ENCODE measurements at regions not wholly inside any gene's neighbourhood (a gene's known extent, or its start where the extent isn't known, plus 50 kb on each side); places are given as distances from the start of the nearest gene placed in this dataset.

DNA sequence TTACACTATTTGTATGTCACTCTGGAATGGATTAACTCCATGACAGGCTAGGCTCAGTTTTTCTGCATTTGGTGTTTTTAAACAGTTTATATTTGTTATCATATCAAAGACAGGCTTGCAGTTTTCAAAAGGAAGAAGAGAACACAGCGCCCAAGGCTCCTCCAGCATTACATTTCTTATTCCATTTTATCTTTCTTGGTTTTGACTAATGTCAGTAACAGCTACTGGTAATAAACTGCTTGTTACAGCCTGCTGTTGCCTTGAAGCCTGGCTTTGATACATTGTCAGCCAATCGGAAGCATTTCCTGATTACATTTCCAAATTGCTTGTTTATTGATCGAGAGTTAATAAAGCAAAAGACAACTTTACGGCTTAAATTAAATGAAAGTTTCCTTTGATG lies 166.0 kb upstream of the MDFIC start:
- no peak for DNase-seq (ENCODE audit: low read depth in 2 of 2)

GRCh38 chr7:114758661-114759227 lies 163.2 kb upstream of the MDFIC start:
- no peak for DNase-seq (ENCODE audit: low read depth in 2 of 2)

DNA sequence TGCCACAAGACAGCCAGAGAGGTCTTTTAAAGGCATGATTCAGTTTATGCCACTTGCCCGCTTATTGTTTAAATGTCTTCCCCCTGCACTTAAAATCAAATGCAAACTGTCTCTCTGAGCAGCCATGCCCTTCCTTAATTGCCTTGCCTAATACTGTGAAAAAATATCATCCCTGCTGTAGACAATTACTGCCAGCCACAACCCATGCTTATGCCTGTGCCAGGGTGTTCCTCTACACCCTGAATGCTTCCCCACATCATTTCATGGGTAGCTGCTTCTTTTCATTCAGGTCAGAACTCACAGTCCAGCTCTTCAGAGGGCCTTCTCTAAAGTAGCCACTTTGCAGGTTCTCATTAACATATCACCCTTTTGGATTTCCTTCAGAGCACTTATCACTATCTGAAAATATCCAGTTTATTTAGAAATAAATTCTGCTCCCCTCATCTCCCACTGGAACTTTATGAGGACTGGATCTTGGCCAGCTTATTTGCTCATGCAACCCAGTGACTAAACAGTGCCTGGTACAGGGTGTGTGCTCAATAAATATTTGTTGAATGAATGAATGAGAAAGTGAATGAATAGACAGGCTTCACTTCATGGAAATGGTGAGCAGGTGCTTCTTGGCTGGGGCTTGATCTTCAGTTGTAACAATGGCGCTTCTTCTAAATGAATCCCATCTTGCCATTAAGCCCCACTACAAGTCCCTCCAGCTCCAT lies 162.4 kb upstream of the MDFIC start:
- no peak for DNase-seq (ENCODE audit: low read depth in 2 of 2)

DNA sequence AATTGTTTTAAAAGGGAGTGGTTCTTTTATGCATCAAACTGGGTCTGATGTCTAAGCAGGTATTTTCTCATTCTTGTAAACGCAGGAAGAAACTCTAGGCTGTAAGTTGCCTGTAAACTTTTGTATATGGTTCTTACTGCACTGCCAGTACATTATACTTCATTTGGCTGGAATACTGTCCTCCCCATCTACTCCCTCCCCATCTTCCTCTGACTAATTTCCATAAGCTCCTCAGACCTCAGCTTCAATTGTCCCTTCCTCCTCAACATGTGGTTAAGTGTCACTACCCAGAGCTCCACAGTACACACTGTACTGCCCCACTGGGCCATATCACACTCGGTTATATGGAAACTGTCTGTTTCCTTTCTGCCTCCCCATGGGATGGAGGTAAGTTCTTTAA lies 161.4 kb upstream of the MDFIC start:
- no peak for DNase-seq (ENCODE audit: low read depth in 2 of 2)

DNA sequence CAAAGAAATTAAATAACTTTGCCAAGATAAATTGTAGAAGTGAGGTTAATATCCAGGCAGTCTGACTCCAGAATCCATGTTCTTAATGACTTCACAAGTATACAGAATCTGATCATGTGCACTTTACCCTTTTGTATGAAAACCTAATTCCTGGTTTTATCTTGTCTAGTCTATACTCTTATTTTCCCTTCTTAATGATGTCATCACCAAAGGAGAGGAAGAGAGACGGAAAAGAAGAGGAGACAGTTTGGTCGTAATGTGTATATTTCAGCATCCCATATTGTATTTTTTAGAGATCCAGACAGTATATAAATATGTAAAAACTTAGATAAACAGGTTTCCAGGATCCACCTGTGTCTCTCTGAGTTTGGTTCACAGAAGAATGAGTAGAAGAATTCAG lies 159.9 kb upstream of the MDFIC start:
- DNase-seq (ENCODE audit: low read depth in 2 of 2): no peak

DNA sequence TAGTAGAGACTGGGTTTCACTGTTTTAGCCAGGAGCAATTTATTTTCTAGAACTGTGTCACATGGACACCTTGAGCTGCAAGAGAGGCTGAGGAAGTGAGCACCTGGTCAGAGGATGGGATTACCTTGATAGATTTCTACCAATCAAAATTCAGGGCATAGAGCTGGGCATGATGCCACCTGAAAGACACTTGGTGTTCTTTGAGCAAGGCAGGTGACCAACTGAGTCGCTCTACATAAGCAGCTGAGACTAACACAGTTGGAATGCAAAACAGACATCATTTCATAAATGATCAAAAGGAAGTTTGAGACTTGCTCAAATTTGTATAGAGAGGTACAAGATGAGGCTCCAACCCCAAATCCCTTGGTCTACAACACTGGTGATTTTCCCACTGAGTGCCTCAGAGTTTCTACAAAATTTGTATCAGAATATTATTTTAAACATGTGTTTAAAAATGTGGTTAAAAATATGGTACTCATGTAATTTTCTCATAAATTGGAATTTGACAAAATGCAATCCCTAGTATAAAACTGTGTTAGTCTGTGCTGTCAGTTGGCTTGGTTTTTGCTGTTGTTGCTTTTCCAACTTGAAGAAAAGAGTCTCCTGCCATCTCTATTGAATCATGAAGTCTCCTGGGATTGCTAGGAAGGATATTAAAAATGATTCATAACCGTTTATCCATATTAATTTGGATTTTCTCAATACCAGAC lies 156.4 kb upstream of the MDFIC start:
- DNase-seq (ENCODE audit: low read depth in 2 of 2): no peak

DNA sequence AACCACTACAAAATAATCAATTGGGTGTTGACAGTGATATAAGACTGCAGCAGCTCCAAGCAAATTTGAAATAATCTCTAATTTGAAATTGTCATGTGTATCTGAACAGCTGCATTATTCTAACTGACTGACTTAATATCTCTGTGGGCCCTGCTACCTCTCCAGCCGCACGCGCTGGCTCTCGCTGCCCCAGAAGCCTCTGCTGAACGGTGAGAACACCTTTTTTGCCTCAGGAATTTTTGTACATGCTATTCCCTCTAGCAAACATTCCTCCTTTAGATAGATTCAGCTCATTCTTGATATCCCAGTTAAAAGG lies 155.9 kb upstream of the MDFIC start:
- DNase-seq (ENCODE audit: low read depth in 2 of 2): no peak

DNA sequence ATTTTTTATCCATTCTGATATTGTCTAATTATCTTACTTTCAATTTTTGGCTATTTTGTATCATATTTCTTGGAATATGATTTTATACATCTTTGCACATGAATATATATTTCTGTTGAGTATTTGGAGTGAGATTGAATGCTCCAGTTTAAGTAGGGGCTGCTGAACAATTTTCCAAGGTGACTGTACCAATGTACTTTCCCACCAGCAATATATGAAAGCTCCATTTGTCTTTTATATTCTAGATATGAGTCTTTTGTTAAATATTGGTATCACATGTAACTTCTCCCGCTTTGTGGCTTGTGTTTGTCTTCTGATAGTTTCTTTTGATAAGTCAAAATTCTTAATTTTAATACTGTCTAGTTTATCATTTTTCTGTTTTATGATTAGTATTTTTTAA lies 144.6 kb upstream of the MDFIC start:
- DNase-seq (ENCODE audit: low read depth in 2 of 2): no peak

DNA sequence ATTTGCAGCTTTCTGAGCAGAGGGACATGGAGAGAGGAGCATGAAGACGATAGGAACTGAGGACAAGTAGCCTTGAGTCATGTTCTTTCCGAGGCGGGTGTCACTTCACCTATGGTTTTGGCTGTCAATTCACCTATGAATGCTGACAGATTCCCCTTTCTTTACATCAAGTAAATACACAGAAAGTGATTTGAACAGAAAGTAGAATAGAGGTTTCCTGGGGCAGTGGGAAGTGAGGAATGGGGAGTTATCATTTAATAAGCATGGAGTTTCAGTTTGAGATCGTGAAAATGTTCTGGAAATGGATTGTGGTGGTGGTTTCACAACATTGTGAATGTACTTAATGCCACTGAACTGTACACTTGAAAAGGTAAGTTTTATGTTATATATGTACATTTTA lies 138.4 kb upstream of the MDFIC start:
- DNase-seq (ENCODE audit: low read depth in 2 of 2): no peak

GRCh38 chr7:114784177-114784576 lies 137.7 kb upstream of the MDFIC start:
- no peak for DNase-seq (ENCODE audit: low read depth in 2 of 2)

- no peak for DNase-seq (ENCODE audit: low read depth in 2 of 2)
These were observed 137.1 kb upstream of the MDFIC start for GRCh38 chr7:114784746-114785145.

DNA sequence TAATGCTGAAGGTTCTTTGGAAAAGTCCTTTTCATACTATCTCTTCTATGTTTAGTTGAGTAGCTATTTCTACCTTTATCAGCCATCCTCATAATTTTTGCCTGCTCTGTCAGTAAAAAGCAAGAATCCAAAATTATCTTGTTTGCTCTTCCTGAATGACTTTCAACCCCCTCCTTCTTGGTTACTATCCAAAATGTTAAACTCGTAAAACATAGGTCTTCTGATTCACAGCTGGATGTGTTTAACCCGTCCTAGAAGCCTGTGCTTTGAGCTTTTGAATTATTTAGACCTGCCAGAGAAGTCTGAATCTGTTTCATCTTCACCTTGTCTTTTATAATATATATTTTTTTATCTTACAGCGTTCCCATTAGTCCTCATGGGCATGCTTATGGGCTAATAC lies 136.4 kb upstream of the MDFIC start:
- no peak for DNase-seq (ENCODE audit: low read depth in 2 of 2)

DNA sequence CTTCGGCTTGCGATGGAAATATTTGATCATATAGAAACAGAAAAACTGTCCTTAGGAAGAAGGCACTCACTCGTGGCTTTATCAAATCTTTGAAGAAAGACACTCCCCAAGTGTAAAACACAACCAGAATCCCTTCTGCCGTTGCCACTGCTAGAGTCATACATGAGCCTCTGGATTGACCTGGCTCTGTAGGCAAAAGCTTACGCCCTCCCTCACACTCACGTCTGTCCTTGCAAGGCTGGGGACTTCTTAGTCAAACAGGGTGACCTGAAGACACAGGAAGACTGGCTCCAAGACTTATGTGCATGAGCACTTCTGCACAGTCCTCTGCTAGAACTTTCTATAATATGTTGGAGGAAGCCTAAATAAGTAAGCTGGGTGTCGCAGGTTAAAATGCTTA lies 135.4 kb upstream of the MDFIC start:
- no peak for DNase-seq (ENCODE audit: low read depth in 2 of 2)

GRCh38 chr7:114787556-114787955 lies 134.3 kb upstream of the MDFIC start:
- DNase-seq (ENCODE audit: low read depth in 2 of 2): no peak

GRCh38 chr7:114788706-114789105 lies 133.2 kb upstream of the MDFIC start:
- DNase-seq (ENCODE audit: low read depth in 2 of 2): no peak

DNA sequence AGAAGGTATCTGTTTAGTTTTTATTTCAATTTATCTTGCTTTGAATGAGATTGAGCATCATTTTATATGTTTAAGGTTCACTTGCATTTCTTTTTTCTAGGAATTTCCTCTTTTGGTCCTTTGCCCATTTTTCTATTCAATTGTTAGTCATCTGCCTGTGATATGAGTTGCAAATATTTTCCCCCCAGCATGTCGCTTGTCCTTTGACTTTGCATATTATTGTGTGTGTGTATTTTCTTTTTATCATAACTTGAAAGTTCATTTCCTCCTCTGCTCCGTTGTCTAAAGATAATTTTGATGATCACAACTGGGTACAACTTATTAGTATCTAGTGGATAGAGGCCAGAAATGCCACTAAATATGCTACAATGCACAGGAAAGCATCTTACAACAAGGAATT lies 132.7 kb upstream of the MDFIC start:
- DNase-seq (ENCODE audit: low read depth in 2 of 2): no peak

DNA sequence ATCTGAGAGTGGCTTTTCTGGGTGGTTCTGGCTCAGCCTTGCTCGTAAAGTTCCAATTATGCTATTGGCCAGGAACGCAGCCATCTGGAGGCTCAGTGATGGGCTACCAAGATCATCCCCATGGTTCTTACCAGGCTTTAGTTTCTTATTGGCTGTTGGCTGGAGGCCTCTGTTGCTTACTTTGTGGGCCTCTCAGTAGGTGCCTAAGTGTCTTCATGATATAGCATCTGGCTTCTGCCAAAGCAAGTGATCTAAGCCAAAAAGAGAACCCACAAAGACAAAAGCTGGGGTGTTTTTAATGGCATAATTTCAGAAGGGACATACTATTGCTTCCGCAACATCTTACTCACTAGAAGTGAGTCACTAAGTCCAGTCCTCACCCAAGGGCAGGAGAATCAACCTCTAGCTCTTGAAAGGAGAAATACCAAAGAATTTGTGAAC lies 132.0 kb upstream of the MDFIC start:
- DNase-seq (ENCODE audit: low read depth in 2 of 2): no peak

- DNase-seq (ENCODE audit: low read depth in 2 of 2): no peak
These were observed 131.4 kb upstream of the MDFIC start for GRCh38 chr7:114790521-114790920.

GRCh38 chr7:114791771-114792170 lies 130.1 kb upstream of the MDFIC start:
- DNase-seq (ENCODE audit: low read depth in 2 of 2): no peak

DNA sequence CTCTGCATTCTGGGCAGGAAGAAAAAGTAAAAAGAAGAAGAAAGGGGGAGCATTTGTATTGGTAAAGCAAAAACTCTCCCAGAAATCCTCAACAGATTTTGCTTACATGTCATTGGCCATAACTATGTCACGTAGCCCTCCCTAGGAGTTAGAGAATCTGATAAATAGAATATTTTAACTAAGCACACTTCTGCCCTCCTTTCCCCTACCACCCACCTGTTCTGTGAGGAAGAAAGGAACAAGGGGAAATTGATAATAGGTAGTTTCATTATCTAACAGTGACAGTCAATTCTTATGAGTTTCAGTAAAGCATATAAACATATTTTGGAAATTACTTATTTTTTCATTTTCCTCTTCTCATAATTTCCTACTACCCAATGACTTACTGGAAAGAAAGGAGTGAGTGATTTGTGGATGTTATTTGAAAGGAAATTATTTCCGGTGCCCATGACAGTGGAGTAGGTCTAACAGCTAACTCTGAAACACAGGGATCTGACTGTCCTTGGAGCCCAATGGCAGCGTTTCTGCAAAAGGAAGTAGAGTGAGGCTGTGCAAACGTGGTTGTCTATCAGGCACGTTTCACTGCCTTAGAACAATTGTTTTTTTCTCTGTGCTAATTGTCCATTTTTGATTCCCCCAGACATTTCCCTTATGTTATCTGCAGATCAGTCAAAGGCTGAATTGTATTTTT lies 128.6 kb upstream of the MDFIC start:
- no peak for DNase-seq (ENCODE audit: low read depth in 2 of 2)

- no peak for DNase-seq (ENCODE audit: low read depth in 2 of 2)
These were observed 126.4 kb upstream of the MDFIC start for GRCh38 chr7:114795475-114795874.

DNA sequence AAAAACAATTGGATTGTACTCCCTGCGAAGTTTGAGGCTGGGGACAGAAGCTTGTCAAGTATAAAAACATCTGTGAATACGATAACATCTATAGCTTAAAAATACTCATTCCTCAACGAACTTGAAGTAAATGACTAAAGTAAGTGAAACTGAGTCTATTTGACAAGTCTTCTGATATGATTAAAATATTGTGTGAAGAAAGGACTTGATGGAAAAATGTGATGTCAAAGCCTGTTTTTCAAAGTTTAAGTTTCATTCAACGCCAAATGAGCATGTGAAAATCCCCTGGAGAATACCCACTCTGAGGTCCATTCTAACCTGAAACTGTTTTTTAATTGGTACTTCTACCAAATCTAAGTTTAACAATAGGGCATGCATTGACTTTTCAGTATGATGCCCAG lies 122.3 kb upstream of the MDFIC start:
- no peak for DNase-seq (ENCODE audit: low read depth in 2 of 2)

- no peak for DNase-seq (ENCODE audit: low read depth in 2 of 2)
These were observed 119.3 kb upstream of the MDFIC start for GRCh38 chr7:114802632-114803031.

All from stimulated activated CD4-positive, alpha-beta T cell treated with anti-CD3 and anti-CD28 coated beads, Interleukin-12 subunit alpha, Interleukin-12 subunit beta, amount 100 ng/mL, for 24 hours (primary cell).